Left kidney (tissue), 1 donor: ENCODE measurements at regions not wholly inside any gene's neighbourhood (a gene's known extent, or its start where the extent isn't known, plus 50 kb on each side); places are given as distances from the start of the nearest gene placed in this dataset.

Source experiments
- DNase-seq: peaks from one replicate; pipeline ENCODE4 v3.0.0-alpha.2; 2013

DNA sequence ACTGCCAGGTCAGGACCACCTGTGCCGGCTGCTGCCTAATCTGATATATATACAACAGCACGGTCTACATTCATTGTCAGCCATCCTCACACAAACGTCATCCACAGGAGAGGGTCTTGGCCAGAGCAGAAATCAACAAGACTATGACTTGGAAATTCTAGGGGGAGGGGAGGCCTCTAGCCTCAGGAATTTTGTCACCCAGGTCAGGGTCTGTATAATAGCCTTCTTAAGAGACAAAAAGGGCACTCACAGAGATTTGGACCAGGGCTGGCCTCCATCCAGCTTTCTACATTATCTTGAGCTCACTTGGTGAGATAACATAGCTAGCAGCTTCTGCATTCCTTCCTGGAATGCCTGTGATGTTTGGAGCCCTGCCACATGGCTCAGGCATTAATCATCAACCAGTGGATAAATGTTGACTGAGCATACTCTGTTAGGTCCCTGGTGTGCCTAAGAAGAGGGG is 50.4 kb upstream of the CTIF start:
- DNase-seq: peak; percentile 41

DNA sequence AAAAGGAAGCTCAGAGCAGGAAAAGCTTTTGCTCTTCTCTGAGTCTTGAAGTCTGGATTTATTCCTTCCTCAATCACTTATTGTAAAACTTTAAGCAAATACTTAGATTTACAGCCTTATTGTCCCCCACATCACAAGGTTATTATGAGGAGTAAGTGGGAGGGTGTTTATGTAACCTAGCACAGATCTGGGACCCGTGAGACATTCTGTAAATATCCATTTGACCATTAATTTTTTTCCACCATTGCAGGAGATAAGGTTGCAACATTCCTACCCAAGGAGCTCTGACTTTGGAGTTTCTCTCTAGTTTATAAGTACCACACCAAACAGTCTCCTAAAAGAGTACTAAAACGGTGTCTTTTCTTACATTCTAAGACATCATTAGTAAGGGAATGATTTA is 52.1 kb upstream of the CTIF start:
- peak; percentile 8 for DNase-seq

DNA sequence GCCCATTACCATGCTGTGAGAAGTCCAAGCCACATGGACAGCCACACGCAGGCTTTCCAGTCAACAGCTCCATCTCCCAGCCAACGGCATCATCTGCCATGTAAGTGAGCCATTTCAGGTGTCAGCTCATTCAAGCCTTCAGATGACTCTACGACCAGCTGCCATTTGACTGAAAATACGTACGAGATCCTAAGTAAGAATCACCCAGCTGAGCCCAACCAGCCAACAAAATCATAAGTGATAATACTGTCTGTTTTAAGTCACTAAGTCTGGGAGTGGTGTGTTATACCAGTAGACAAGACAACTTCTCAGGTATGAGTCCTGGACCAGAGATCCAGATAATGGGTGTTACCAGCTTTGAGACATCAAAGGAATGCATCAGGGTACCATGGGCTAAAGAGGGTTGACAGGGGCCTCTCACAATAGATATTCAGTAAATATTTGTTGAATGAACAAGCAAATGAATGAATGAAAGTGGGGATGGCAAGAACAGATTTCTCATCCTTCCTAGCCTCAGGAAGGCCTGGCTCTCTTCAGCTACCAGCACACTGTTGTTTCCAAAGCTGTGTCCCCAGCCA is 52.9 kb upstream of the CTIF start:
- no peak for DNase-seq

DNA sequence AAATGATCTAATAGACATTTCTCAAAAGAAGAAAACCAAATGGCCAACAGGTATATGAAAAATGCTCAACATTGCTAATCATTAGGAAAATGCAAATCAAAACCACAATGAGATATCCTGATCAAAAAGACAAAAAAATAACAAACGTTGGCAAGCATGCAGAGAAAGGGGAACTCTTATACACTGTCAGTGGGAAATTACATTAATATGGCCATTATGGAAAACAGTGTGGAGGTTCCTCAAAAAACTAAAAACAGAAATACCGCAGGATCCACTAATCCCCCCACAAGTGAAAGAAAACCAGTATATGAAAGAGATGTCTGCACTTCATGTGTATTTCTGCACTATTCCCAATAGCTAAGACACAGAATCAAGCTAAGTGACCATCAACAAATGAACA is 57.7 kb upstream of the CTIF start:
- no peak for DNase-seq

GRCh38 chr18:48479531-48479930 is 59.3 kb upstream of the CTIF start:
- DNase-seq: no peak

DNA sequence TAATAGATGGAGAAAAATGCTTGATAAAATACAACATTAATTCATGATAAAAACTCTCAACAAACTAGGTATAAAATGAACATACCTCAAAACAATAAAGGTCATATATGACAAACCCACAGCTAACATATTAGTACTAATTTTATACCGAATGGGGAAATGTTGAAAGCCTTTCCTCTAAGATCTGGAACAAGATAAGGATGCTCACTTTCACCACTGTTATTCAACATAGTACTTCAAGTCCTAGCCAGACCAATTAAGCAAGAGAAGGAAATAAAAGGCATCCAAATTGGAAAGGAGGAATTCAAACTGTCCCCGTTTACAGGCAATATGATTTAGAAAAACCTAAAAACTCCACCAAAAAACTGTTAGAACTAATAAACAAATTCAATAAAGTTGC is 61.5 kb upstream of the CTIF start:
- no peak for DNase-seq

DNA sequence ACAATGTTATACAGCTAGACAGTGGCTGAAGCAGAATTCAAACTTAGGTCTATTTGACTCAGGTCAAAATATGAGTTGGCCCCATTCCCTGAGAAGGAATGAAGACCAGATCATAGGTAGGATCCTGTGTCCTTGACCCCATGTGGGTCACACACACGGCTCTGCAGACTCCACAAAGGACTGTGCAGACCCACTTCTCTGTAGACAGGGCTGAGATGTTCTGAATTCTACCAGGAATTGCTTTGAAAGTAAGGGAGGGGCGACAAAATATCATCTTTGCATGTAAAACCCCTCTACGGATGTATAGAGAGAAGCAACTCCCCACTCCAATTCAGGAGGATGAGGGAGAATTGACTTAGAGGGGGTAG is 62.3 kb upstream of the CTIF start:
- DNase-seq: no peak

DNA sequence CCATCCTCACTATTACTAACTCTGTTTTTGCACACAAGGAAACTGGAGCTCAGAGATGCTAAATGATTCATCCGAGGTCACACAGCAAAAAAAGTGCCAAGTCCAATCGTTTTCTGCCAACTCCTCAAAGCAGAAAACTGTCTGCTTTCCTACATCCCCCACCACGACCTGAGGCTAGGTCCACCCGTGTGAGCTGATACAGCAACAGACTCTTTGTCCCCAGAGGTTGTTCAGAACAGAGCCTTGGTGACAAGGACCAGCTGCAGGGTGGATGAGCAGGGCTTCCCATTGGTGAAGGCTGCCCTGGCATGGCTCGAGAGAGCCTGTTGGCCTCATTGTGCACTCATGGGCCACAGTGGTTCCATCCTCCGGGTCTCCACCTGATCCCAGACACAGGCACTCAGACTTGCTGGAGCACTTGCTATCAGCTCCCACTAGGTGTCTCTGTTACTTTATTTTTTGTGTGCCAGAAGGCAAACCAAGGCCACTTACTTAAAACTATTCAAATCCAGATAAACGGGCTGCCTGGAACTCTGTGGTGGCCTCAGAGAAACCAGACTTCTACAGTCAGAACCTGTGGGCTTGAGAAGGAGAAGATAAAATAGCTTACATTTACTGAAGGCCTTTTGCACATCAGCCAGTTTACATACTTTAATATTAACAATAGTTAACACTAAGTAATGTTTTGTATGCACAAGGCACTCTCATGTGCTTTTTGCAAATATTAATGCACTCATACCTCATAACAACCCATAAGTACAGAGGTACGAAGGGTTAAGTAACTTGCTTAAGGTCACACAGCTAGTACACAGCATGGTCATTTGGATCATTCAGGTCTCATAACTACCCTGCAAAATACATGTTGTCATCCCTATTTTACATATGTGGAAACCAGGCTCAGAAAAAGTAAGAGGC is 62.9 kb upstream of the CTIF start:
- no peak for DNase-seq

DNA sequence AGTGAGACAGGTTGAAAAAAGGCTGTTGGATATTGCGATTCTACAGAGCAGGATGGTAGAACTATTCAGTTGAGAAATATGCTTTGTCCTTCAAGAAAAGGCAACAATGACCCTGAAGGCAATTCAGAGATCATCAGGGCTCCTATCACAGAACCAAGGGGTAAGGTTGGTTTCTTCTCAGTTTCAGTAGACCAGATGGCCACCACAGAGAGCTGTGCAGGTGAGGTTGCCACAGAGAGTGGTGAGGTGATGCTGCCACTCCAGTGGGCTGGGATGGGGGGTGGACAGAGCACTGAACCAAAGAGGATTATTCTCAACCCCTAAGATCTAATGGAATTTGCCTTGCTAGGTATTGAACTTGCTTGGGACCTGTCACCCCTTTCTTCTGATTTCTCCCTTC is 64.6 kb upstream of the ZBTB7C start:
- DNase-seq: no peak

DNA sequence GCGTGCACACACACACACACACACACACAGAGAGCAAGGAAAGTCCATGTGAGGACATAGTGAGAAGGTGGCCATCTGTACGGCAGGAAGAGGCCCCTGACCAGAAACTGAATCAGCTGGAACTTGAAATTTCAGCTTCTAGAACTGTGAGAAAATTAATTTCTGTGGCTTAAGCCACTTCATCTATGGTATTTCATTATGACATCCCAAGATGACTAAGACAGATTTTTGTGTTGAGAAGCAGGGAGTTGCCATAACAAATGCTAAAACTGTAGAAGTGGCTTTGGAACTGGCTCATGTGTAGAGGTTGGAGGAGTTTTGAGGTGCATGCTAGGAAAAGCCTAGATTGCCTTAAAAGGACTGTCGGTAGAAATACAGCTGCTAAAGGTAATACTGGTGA is 63.4 kb upstream of the ZBTB7C start:
- no peak for DNase-seq

DNA sequence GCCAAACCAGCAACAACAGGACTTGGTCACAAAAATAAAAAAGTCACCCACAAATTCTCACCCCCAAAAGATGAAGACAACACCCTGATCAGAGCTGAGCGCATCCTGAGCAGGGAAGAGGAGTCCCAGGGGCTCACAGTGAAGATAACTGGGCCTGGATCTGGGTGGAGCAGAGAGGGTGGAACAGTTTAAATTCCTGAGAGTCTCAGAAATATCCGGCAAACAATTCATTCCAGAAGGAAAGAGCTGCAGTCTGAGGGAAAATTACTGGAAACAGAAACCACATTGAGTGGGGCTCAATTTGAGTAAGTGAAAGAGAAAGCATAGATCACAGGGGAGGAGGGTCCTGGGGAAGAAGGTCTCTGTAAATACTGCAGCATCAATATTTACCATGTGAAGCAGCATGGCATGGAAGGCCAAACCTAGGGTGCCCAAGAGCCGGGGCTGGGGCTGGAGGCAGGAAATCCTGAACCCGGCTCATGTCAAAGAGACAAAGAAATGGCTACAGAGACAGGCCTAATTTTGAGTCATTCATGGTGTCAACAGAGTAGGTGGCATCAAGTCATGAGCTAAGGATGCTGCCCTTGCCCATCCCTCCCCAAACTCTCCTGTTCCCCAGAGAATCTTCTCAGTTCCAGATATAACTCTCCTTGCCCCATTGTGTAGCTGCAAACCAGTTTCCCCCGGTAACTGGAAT is 61.4 kb upstream of the ZBTB7C start:
- no peak for DNase-seq

- DNase-seq: no peak
Measured at GRCh38 chr18:48468151-48468550, 59.0 kb upstream of the ZBTB7C start.

- no peak for DNase-seq
Measured at GRCh38 chr18:48467231-48467630, 58.0 kb upstream of the ZBTB7C start.

DNA sequence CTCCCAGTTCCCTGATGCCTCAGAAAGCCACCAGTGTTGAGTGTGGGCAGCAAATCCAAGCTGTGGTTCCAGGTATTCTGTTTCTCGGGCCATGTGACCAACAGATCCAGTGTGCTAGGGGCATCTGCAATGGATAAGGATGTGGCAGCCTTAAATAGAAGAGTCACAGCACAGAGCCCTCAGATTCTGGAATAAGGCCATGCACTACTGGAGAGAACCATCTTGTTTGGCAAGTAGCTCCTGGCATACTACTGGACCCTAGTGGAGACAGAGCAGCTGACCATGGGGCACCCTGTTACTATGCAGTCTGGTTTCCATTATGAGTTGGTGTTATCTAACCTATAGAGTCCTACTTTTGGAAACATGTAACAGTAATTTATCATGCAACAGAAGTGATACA is 53.3 kb upstream of the ZBTB7C start:
- DNase-seq: no peak

DNA sequence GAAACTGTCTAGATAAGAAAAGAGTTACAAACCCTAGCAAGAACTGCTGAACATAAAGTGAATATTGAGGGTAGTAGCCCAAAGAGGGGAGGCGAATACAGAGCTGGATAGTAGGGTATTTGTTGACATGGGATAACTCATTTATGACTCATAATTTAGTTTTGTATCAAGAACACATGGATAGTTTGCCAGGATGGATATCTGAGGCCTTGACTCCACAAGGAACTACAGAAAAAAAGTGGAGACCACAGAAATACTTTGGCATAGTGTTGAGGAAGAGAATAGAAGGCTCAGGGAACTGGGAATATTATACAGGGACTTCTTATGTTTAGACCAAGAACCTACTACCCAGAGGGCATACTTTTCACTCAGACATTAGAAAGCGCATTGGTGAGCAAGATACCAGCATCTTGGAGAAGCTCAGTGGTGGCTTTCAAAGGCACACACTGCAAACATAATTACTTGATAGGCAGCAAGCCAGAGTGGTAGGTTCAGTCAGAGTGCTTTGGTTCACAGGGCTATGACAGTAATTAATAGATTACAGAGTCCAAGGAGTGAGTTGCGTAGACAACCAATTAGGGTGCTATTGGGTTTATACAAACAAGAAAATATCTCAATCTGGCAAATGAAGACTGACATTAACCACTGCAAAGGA is 51.9 kb upstream of the ZBTB7C start:
- no peak for DNase-seq

- no peak for DNase-seq
Measured at GRCh38 chr18:48459465-48459864, 50.3 kb upstream of the ZBTB7C start.

- no peak for DNase-seq
Measured at GRCh38 chr18:48459016-48459415, 49.8 kb upstream of the ZBTB7C start.
